H1 (cell line): ENCODE measurements at regions not wholly inside any gene's neighbourhood (a gene's known extent, or its start where the extent isn't known, plus 50 kb on each side); places are given as distances from the start of the nearest gene placed in this dataset.

Experiments used
- CTCF ChIA-PET: fragments of 300-600 bp; sonication (Branson Sonifier 250); formaldehyde crosslinking; loops from one replicate; lab custom pipeline; 2021; ENCODE audit not compliant: partially characterized antibody; lab: Charles Lee
- POLR2A ChIA-PET: fragments of 300-600 bp; sonication (Branson Sonifier 250); formaldehyde crosslinking; loops from one replicate; lab custom pipeline; 2021; ENCODE audit warnings: inconsistent platforms; ENCODE audit not compliant: partially characterized antibody; lab: Charles Lee
- DNase-seq, 2 experiments: peaks; one replicate each; pipeline versions ENCODE4 v3.0.0 to v3.0.0-alpha.2; 2010 to 2022; ENCODE audit warnings: low spot score in 2 of 2, low read depth in 1 of 2, mixed read lengths in 1 of 2
- FAIRE-seq: peaks from 2 replicates; lab custom pipeline; 2011; peaks lifted over from hg19 to GRCh38; lab: Jason Lieb, UNC
- H2AFZ ChIP-seq: 2 replicates; pipeline ENCODE4 v1.8.1; 2012; ENCODE audit warnings: low read length, inconsistent platforms
- H2AK5ac ChIP-seq: 2 replicates; pipeline ENCODE4 v1.6.1; 2013; ENCODE audit warnings: low read depth, low read length
- H2BK120ac ChIP-seq: replicated peaks from 2 replicates; pipeline ENCODE3; 2013; ENCODE audit warnings: low read depth, low read length, inconsistent platforms
- H2BK12ac ChIP-seq: 2 replicates; pipeline ENCODE4 v1.6.1; 2013; ENCODE audit warnings: low read depth, low read length
- H2BK15ac ChIP-seq: 2 replicates; pipeline ENCODE4 v1.6.1; 2013; ENCODE audit warnings: low read length
- H2BK20ac ChIP-seq: 2 replicates; pipeline ENCODE4 v1.6.1; 2013; ENCODE audit warnings: low read length
- H2BK5ac ChIP-seq: 2 replicates; pipeline ENCODE4 v1.6.1; 2013; ENCODE audit warnings: low read depth, low read length
- H3K14ac ChIP-seq: 2 replicates; pipeline ENCODE4 v1.6.1; 2013; ENCODE audit warnings: inconsistent platforms; ENCODE audit not compliant: insufficient read length
- H3K18ac ChIP-seq: 2 replicates; pipeline ENCODE4 v1.6.1; 2013; ENCODE audit warnings: low read length; ENCODE audit errors: extremely low read depth
- H3K23ac ChIP-seq: 2 replicates; pipeline ENCODE4 v1.6.1; 2013; ENCODE audit warnings: inconsistent platforms; ENCODE audit not compliant: insufficient read length
- H3K23me2 ChIP-seq: 2 replicates; pipeline ENCODE4 v1.6.1; 2013; ENCODE audit warnings: low read depth, low read length
- H3K27ac ChIP-seq: 2 replicates; pipeline ENCODE4 v1.6.1; 2011; ENCODE audit warnings: low read depth, low read length, inconsistent platforms
- H3K27me3 ChIP-seq, 4 experiments: replicated peaks in 1 of 4; 1 replicate in 1 of 4; 2 replicates in 3 of 4; pipeline versions ENCODE4 v1.6.1 to v1.8.1; 2011 to 2013; ENCODE audit warnings: low read length in 3 of 4, mild to moderate bottlenecking in 3 of 4, inconsistent platforms in 2 of 4, mixed read lengths in 2 of 4, moderate library complexity in 1 of 4; ENCODE audit not compliant: control insufficient read depth in 3 of 4, insufficient read depth in 3 of 4; ENCODE audit errors: extremely low read depth in 1 of 4
- H3K36me3 ChIP-seq, 4 experiments: 2 replicates each; pipeline versions ENCODE4 v1.6.1 to v1.8.1; 2011 to 2013; ENCODE audit warnings: mild to moderate bottlenecking in 4 of 4, low read length in 3 of 4, moderate library complexity in 2 of 4, control low read depth in 1 of 4, inconsistent platforms in 1 of 4; ENCODE audit not compliant: insufficient read depth in 4 of 4, control insufficient read depth in 2 of 4
- H3K4ac ChIP-seq: replicated peaks from 2 replicates; pipeline ENCODE3; 2013; ENCODE audit warnings: low read length, low read depth, mixed read lengths, inconsistent platforms; ENCODE audit not compliant: insufficient read length
- H3K4me1 ChIP-seq, 4 experiments: replicated peaks in 1 of 4; 1 replicate in 1 of 4; 2 replicates in 3 of 4; pipeline versions ENCODE4 v1.6.1 to v1.8.1; 2011 to 2013; ENCODE audit warnings: low read length in 3 of 4, inconsistent platforms in 2 of 4, mixed read lengths in 1 of 4; ENCODE audit not compliant: insufficient read depth in 4 of 4, control insufficient read depth in 3 of 4
- H3K4me2 ChIP-seq, 2 experiments: 2 replicates each; pipeline versions ENCODE4 v1.6.1 to v1.8.1; 2011 to 2013; ENCODE audit warnings: low read depth in 2 of 2, low read length in 2 of 2, control low read depth in 1 of 2, inconsistent platforms in 1 of 2, mild to moderate bottlenecking in 1 of 2; ENCODE audit not compliant: insufficient read depth in 1 of 2
- H3K4me3 ChIP-seq, 4 experiments: fragments of 200-600, 300-600 bp in 1 of 4; sonication (generic), shearing (Covaris generic), sonication (Bioruptor Twin) in 1 of 4; 2 replicates each; pipeline versions ENCODE4 v1.5.1 to v1.8.1; 2011 to 2016; ENCODE audit warnings: low read length in 4 of 4, low read depth in 3 of 4, control low read depth in 2 of 4, inconsistent platforms in 2 of 4, mild to moderate bottlenecking in 2 of 4, mixed read lengths in 1 of 4, moderate library complexity in 1 of 4; ENCODE audit not compliant: insufficient read depth in 2 of 4; ENCODE audit errors: extremely low read depth in 1 of 4
- H3K56ac ChIP-seq: replicated peaks from 2 replicates; pipeline ENCODE3; 2013; ENCODE audit warnings: low read depth, mild to moderate bottlenecking, mixed read lengths, low read length, inconsistent platforms; ENCODE audit not compliant: insufficient read length
- H3K79me1 ChIP-seq: 2 replicates; pipeline ENCODE4 v1.6.1; 2013; ENCODE audit warnings: low read depth, low read length, control low read depth
- H3K79me2 ChIP-seq, 2 experiments: 2 replicates each; pipeline versions ENCODE4 v1.6.1 to v1.8.1; 2012 to 2013; ENCODE audit warnings: low read length in 2 of 2, mild to moderate bottlenecking in 2 of 2, inconsistent platforms in 1 of 2; ENCODE audit not compliant: insufficient read depth in 2 of 2, control insufficient read depth in 1 of 2
- H3K9ac ChIP-seq, 4 experiments: replicated peaks in 1 of 4; 1 replicate in 1 of 4; 2 replicates in 3 of 4; pipeline versions ENCODE4 v1.6.1 to v1.8.1; 2011 to 2013; ENCODE audit warnings: low read depth in 3 of 4, low read length in 3 of 4, control low read depth in 2 of 4, mild to moderate bottlenecking in 2 of 4, moderate library complexity in 2 of 4, inconsistent platforms in 1 of 4; ENCODE audit errors: extremely low read depth in 1 of 4
- H3K9me3 ChIP-seq, 2 experiments: 2 replicates each; pipeline versions ENCODE4 v1.6.1 to v1.8.1; 2012 to 2013; ENCODE audit warnings: mild to moderate bottlenecking in 2 of 2, moderate library complexity in 2 of 2, control low read depth in 1 of 2, inconsistent platforms in 1 of 2, low read depth in 1 of 2, low read length in 1 of 2, mixed read lengths in 1 of 2; ENCODE audit not compliant: insufficient read depth in 2 of 2
- H4K20me1 ChIP-seq, 2 experiments: replicated peaks in 1 of 2; 2 replicates each; pipeline versions ENCODE3 to v1.8.1; 2011 to 2013; ENCODE audit warnings: inconsistent platforms in 2 of 2, low read length in 2 of 2, mild to moderate bottlenecking in 1 of 2; ENCODE audit not compliant: insufficient read depth in 2 of 2, control insufficient read depth in 1 of 2
- H4K5ac ChIP-seq: 2 replicates; pipeline ENCODE4 v1.6.1; 2013; ENCODE audit warnings: low read length, low read depth, mixed read lengths, inconsistent platforms; ENCODE audit not compliant: insufficient read length
- H4K8ac ChIP-seq: 2 replicates; pipeline ENCODE4 v1.8.0; 2013; ENCODE audit warnings: mild to moderate bottlenecking, moderate library complexity, low read length, inconsistent platforms; ENCODE audit not compliant: insufficient read depth; ENCODE audit errors: extremely low read depth
- H4K91ac ChIP-seq: replicated peaks from 2 replicates; pipeline ENCODE3; 2013; ENCODE audit warnings: low read length, mixed read lengths, inconsistent platforms; ENCODE audit not compliant: insufficient read length
- BACH1 ChIP-seq: IDR thresholded peaks from 2 replicates; pipeline ENCODE4 v1.6.1; 2012; ENCODE audit warnings: low read length, improper control_type of control experiment
- BCL11A ChIP-seq, 2 experiments: IDR thresholded peaks; one replicate each; pipeline ENCODE4 v1.6.1; 2011; ENCODE audit warnings: low read depth in 2 of 2, low read length in 2 of 2, mild to moderate bottlenecking in 2 of 2
- CHD1 ChIP-seq: IDR thresholded peaks from 2 replicates; pipeline ENCODE4 v1.6.1; 2012; ENCODE audit warnings: low read depth, low read length, improper control_type of control experiment
- CHD2 ChIP-seq: IDR thresholded peaks from 2 replicates; pipeline ENCODE4 v1.6.1; 2012; ENCODE audit warnings: low read length, improper control_type of control experiment
- EP300 ChIP-seq, 2 experiments: IDR thresholded peaks; 1 replicate in 1 of 2; 2 replicates in 1 of 2; pipeline ENCODE4 v1.6.1; 2011 to 2012; ENCODE audit warnings: low read depth in 2 of 2, low read length in 2 of 2, mild to moderate bottlenecking in 2 of 2, borderline replicate concordance in 1 of 2, inconsistent platforms in 1 of 2, moderate library complexity in 1 of 2
- HDAC2 ChIP-seq, 2 experiments: fragments of 300-600 bp in 1 of 2; sonication (generic) in 1 of 2; IDR thresholded peaks; 2 replicates each; pipeline ENCODE4 v1.6.1; 2011 to 2012; ENCODE audit warnings: low read depth in 2 of 2, low read length in 2 of 2, mild to moderate bottlenecking in 2 of 2, moderate library complexity in 2 of 2, borderline replicate concordance in 1 of 2, inconsistent platforms in 1 of 2
- JUN ChIP-seq: IDR thresholded peaks from 2 replicates; pipeline ENCODE4 v1.6.1; 2011; ENCODE audit warnings: low read depth, mild to moderate bottlenecking, improper control_type of control experiment, low read length
- JUND ChIP-seq: IDR thresholded peaks from 2 replicates; pipeline ENCODE4 v1.6.1; 2011; ENCODE audit warnings: mild to moderate bottlenecking, improper control_type of control experiment, low read length
- NRF1 ChIP-seq: IDR thresholded peaks from 2 replicates; pipeline ENCODE4 v1.6.1; 2011; ENCODE audit warnings: mild to moderate bottlenecking, low read depth, low read length, improper control_type of control experiment
- POLR2AphosphoS5 ChIP-seq: IDR thresholded peaks from 2 replicates; pipeline ENCODE4 v1.6.1; 2011; ENCODE audit warnings: low read depth, low read length
- RXRA ChIP-seq: IDR thresholded peaks from 2 replicates; pipeline ENCODE4 v1.6.1; 2011; ENCODE audit warnings: low read depth, mild to moderate bottlenecking, low read length, moderate library complexity; ENCODE audit not compliant: insufficient read depth
- SIN3A ChIP-seq, 2 experiments: IDR thresholded peaks in 1 of 2; conservative IDR thresholded peaks in 1 of 2; 2 replicates each; pipeline ENCODE4 v1.6.1; 2011 to 2012; ENCODE audit warnings: low read length in 2 of 2, improper control_type of control experiment in 1 of 2, low read depth in 1 of 2, mild to moderate bottlenecking in 1 of 2
- SP4 ChIP-seq: IDR thresholded peaks from 2 replicates; pipeline ENCODE4 v1.6.1; 2012; ENCODE audit warnings: low read length, inconsistent platforms
- TAF1 ChIP-seq: IDR thresholded peaks from 2 replicates; pipeline ENCODE4 v1.6.1; 2011; ENCODE audit warnings: mild to moderate bottlenecking, low read depth, low read length
- TBP ChIP-seq: IDR thresholded peaks from 2 replicates; pipeline ENCODE4 v1.6.1; 2011; ENCODE audit warnings: low read depth, low read length, improper control_type of control experiment
- WGBS, 2 experiments: shearing (Covaris generic) in 1 of 2; methylation state at CpG; one replicate each; pipeline versions ENCODE4 v1.1.6 to v1.1.7; 2013 to 2015; ENCODE audit warnings: low lambda C conversion rate in 2 of 2, mixed read lengths in 2 of 2, inconsistent platforms in 1 of 2, low coverage in 1 of 2, missing lambda C conversion rate in 1 of 2; ENCODE audit not compliant: insufficient replicate concordance in 2 of 2, insufficient coverage in 1 of 2, insufficient read length in 1 of 2; ENCODE audit errors: extremely low coverage in 1 of 2, missing lambda C conversion rate in 1 of 2; 5-methylcytosine and 5-hydroxymethylcytosine counted together

- POLR2A ChIA-PET = no interaction called here
- Histone ChIP-seq H2BK20ac (no peak overlapping the region), H3K36me3 (no peaks in the 10 kb centered on the region), H3K14ac (no peak overlapping the region), H2BK12ac (no peak overlapping the region), H3K56ac (no peak overlapping the region), H4K5ac (no peak overlapping the region), H3K18ac (no peak overlapping the region), H3K27ac (no peak overlapping the region), H3K4ac (no peak overlapping the region), H3K9ac (no peak overlapping the region), H3K4me2 (no peak overlapping the region), H3K4me1 (no peaks in the 10 kb centered on the region), H4K20me1 (no peaks in the 10 kb centered on the region), H4K8ac (no peak overlapping the region), H2AK5ac (no peak overlapping the region), H3K9me3 (no peaks in the 10 kb centered on the region), H2BK15ac (no peak overlapping the region), H3K27me3 (no peaks in the 10 kb centered on the region), H3K4me3 (no peak overlapping the region), H3K79me2 (no peaks in the 10 kb centered on the region), H2BK120ac (no peak overlapping the region), H3K23me2 (no peaks in the 10 kb centered on the region), H3K23ac (no peak overlapping the region), H4K91ac (no peak overlapping the region), H3K79me1 (no peaks in the 10 kb centered on the region), H2BK5ac (no peak overlapping the region), H2AFZ (no peak overlapping the region)
- CTCF ChIA-PET = interaction anchor here (0.6 kb wide), 1 partner anchor 217 kb away, joined by 3 read pairs; no protein-coding TSS in a partner anchor
- WGBS, 2 experiments = 80% methylated on average over 1 of the region's 1 CpG; no CpG with 5 or more reads in 1 of the 2 experiments
- FAIRE-seq (no peak), DNase-seq (no peak)
- TF ChIP-seq RXRA (no peak), BACH1 (no peak), CHD2 (no peak), TAF1 (no peak), BCL11A (IDR thresholded peaks at IDR 0.05; ENCODE audit: low read depth in 2 of 2, low read length in 2 of 2) (no peak), POLR2AphosphoS5 (no peak), EP300 (IDR thresholded peaks at IDR 0.05; ENCODE audit: borderline replicate concordance in 1 of 2, low read depth in 2 of 2, low read length in 2 of 2) (no peak), JUND (no peak), SP4 (no peak), NRF1 (no peak), HDAC2 (IDR thresholded peaks at IDR 0.05; ENCODE audit: borderline replicate concordance in 1 of 2, low read depth in 2 of 2, low read length in 2 of 2) (no peak), SIN3A (conservative IDR thresholded peaks at IDR 0.05 in 1 of 2, IDR thresholded peaks at IDR 0.05 in 1 of 2; ENCODE audit: low read depth in 1 of 2, low read length in 2 of 2) (no peak), JUN (no peak), CHD1 (no peak), TBP (no peak)
These were observed 340.7 kb upstream of the SLIT2 start for GRCh38 chr4:19910861-19911525.
